PC-9 (cell line): ENCODE measurements at regions not wholly inside any gene's neighbourhood (a gene's known extent, or its start where the extent isn't known, plus 50 kb on each side); places are given as distances from the start of the nearest gene placed in this dataset.

Experiments used
- EZH2 ChIP-seq: fragments of 200-600 bp; sonication (generic); IDR thresholded peaks from 2 replicates; pipeline ENCODE4 v1.8.0; 2017; ENCODE audit warnings: antibody characterized with exemption, low read depth
- TF ChIP-seq, protein P1 (sequence below): fragments of 200-600 bp; sonication (generic); conservative IDR thresholded peaks from 2 replicates; pipeline ENCODE4 v1.6.1; 2017; ENCODE audit warnings: mixed run types, antibody characterized with exemption, mild to moderate bottlenecking, moderate library complexity

DNA sequence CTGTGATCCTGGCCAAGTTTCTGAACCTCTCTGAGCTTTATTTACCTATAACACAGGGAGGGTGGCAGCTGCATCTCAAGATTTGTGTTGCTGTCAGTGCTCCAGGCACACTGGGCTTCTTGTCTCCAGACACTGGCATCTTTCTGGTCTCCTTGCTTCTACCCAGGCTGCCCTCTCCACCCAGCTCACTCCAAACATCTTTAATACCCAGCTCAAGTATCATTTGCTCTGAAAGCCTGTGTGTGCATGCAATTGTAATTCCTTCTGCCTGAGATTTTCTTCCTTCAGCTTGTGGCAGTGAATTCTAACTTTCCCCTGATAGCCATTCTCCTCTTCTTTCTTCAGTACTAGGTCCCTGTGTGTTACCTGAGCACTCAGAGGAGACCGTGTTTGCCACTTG lies 50.7 kb upstream of the USP7 start:
- TF ChIP-seq, protein P1, sequence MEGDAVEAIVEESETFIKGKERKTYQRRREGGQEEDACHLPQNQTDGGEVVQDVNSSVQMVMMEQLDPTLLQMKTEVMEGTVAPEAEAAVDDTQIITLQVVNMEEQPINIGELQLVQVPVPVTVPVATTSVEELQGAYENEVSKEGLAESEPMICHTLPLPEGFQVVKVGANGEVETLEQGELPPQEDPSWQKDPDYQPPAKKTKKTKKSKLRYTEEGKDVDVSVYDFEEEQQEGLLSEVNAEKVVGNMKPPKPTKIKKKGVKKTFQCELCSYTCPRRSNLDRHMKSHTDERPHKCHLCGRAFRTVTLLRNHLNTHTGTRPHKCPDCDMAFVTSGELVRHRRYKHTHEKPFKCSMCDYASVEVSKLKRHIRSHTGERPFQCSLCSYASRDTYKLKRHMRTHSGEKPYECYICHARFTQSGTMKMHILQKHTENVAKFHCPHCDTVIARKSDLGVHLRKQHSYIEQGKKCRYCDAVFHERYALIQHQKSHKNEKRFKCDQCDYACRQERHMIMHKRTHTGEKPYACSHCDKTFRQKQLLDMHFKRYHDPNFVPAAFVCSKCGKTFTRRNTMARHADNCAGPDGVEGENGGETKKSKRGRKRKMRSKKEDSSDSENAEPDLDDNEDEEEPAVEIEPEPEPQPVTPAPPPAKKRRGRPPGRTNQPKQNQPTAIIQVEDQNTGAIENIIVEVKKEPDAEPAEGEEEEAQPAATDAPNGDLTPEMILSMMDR, result no peak
- no peak for TF ChIP-seq EZH2
